HG02981 (cell line): ENCODE measurements at regions not wholly inside any gene's neighbourhood (a gene's known extent, or its start where the extent isn't known, plus 50 kb on each side); places are given as distances from the start of the nearest gene placed in this dataset.
A peak's percentile ranks its signal among the peaks of the same experiment; 100 is the strongest.

Experiments used
- ATAC-seq: cut with Tn5 transposase; IDR thresholded peaks from one replicate; pipeline ENCODE4 v1.9.1; 2021; ENCODE audit warnings: mild to moderate bottlenecking, moderate library complexity; ENCODE audit not compliant: unreplicated experiment

- no peak for ATAC-seq
Observed at GRCh38 chr15:99440551-99441443, 125.0 kb upstream of the MEF2A start.

DNA sequence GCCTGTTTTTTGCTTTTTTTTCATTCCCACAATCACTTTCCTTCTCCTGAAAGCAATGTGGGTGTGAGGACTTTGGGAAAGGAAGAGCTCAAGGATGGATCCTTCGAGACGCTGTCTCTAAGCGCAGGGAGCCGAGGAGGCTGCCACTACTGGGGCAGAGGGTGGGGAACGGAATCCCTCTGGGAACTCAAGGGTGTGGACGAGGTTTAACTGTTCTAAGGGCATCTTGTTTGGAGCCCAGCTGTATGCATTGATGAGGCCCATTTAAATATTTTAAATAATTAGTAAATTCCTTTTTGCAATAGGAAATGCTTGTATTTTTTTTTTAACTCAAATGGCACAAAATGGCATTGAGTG is 124.4 kb upstream of the MEF2A start:
- no peak for ATAC-seq

- ATAC-seq = no peak
Observed at GRCh38 chr15:99441871-99442251, 123.9 kb upstream of the MEF2A start.

DNA sequence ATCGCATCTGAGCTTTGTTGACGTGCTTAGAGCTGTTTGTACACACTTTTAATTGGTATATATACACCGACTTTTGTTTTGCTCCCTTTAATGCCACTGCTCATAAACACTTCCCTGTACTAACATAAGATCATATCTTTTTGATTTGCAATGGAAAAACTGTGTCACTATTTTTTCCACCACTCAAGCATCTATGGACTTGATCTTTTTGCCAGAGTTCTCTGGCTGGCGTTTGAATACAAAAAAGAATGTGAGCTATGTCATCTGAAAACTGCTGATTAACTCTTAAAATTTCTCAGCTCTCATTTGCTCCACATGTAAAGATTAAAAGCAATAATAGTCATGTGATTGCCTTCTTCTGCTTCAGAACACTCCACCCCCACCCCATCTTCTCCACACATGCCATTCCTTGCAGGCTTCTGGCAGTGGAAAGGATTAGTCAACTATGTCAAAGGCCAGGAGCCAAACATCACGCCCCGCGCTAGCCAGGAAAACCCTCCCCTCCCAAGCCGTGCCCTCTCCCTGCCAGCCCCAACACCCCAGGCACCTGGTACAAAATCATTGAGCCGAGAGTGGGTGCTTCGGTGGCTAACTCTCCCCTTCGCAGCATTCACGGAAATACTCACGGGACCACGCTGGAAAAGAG is 123.4 kb upstream of the MEF2A start:
- ATAC-seq = no peak

DNA sequence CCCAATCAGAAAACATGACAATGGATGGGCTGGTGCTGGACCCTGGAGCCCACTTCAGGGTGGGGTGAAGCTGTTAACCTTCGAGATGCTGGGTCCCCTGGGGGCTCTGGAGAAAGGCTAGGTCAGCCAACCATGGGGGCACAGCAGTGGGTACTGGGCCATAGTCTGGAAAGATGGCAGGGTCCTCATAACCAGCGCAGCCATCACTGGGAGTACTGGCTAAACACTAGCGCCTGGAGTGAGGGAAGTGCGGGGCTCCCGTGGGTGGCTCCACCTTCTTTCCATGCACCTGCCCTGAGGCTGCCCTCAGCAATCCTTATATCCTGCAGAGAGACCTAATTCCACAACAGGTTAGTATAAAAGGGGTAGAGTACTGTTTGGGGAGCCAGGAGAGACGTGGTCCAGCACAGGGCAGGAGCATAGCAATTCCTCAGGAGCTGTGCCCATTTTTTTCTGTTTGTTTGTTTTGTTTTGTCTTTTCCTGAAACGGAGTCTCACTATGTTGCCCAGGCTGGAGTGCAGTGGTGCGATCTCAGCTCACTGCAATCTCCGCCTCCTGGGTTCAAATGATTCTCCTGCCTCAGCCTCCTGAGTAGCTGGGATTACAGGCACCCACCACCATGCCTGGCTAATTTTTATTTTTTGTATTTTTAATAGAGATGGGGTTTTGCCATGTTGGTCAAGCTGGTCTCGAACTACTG is 122.6 kb upstream of the MEF2A start:
- ATAC-seq = no peak

- no peak for ATAC-seq
Observed at GRCh38 chr15:99443768-99444446, 121.9 kb upstream of the MEF2A start.

DNA sequence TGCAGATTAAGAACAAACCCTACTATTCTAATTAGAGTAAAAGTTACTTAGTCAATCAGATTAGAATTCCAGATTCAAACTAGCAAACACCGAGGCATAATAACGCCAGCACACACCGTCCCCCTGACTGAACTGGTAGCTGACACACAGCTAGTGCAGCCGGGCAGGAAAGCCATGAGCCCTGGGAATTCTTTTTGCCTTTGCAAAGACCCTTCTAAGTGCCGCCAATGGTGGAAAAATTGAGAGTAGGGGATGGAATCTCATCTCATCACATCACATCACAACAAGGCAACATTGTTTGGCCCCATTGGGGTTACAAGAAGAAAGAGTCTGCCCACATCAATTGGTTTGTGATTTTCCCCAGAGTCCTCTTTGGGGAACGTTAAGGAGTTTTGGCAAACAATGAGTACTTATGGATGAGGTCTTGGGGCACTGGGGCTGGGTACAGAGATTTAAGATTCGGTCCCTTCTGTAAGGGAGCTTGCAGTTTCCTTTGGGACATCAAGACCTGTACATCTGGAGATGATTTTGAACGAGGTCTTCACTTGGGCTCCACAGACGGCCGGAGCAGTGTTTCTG is 120.4 kb upstream of the MEF2A start:
- ATAC-seq = no peak

DNA sequence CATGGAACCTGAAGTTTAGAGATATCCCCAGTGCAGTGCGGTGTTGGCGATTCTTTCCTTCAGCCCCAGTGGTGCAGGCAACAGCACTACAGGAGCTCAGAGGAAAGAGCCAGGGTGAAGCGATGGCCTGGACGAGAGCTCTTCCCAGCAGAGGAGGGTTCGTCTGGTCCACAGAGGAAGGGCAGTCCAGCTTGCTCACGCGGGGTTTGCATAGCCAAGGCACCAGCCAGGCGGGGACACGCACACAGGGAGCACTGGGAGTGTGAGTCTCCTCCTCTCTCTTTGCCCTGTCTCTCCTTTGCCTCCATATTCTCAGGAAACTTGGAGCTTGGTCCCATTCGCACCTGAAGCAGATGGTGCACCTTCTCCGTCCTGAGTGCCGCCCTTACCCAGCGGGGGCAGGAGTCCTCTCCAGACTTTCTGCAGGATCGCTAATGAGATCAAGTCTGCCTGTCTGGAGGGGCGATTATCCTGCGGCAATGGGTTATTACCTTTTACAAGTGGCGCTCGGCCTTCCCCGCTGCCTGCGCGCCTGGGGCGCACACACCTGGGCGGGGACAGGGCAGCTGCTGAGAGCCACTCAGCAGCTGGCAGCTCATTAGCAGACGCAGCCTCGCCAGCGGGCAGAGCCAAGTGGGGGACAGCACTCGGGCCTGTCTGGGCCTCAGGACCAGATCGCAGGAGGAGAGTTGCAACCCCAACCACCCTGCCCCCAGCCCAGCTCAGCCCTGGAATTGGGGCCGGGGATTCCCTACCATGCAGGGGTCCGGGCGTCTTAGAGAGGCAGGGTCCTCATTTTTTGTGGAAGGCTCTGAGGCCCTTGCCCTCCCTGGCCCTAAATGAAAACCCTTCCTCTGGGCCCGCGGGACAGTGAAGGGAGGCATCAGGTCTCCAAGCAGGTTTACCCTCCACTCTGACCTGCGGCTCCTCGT is 119.0 kb upstream of the MEF2A start:
- no peak for ATAC-seq

DNA sequence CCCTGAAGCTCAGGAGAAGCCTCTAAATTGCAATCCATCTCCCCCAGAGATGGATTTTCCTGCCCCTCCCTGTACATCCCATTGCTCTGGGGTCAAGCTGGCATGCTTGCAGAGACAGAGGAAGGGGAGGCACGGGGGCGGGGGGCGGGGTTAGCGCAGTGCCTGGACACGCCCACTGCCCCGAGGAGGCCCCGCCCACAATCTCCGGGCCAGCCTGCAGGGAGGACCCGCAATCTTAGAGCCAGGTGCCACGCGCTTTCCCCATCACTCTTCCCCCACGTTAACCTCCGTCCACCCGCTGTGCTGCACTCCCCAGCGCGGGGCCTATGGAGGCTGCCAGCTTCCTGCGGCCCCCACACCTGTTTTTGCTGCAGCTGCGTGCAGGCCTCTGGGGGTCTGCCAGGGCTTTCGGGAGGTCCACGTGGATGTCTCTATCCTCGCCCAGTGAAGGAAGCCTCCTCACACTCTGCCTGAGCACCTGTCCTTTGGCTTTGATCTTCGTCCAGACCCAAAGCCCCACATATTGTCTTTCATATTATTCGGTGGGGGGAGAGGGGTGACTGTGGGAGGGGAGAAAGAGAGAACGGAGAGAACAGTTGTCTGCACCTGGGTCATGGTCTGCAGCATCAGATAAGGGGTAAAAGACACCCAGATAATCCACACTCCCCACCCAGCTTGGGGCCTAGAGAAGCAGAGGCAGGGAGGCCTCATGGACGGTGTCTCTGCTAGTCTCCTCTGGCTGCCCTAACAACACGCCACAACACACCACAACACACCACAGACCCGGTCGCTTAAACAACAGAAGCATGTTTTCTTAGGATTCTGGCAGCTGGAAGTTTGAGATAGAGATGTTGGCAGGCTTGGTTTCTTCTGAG is 118.0 kb upstream of the MEF2A start:
- ATAC-seq = no peak

- no peak for ATAC-seq
Observed at GRCh38 chr15:99449514-99449913, 116.3 kb upstream of the MEF2A start.

DNA sequence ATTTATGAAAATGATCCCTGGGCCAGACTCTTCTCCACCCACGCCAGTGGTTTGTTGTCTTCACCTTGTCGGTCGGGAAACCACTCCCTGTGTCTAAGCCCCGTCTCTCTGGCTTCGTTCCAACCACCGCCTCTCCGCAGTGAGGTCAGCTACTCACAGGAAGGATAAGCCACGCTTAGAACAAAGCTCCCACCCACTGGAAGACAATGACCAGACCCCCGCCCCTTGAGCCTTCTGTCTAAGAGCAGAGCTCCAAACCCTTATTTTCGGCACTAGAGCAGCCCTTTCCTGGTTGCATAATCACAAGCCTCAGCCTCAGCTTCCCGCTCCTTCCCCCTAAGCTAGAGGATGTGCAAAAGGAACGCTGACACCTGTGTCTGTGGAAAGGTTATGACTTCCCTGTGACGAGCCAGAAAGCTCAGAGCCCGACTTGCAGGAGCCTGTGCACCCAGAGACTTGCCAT is 114.9 kb upstream of the MEF2A start:
- no peak for ATAC-seq

- no peak for ATAC-seq
Observed at GRCh38 chr15:99451484-99451883, 114.3 kb upstream of the MEF2A start.

GRCh38 chr15:99452010-99452409 is 113.8 kb upstream of the MEF2A start:
- ATAC-seq = no peak

GRCh38 chr15:99452728-99453636 is 112.8 kb upstream of the MEF2A start:
- peak; percentile 89 for ATAC-seq

GRCh38 chr15:99453637-99454030 is 112.2 kb upstream of the MEF2A start:
- no peak for ATAC-seq

GRCh38 chr15:99454107-99454809 is 111.5 kb upstream of the MEF2A start:
- no peak for ATAC-seq
